ENCODE measurements at regions not wholly inside any gene's neighbourhood (a gene's known extent, or its start where the extent isn't known, plus 50 kb on each side); places are given as distances from the start of the nearest gene placed in this dataset.
"Not testable (repeated sequence)": the region's sequence is repeated elsewhere in the genome, so short reads cannot be mapped to it uniquely, and the experiment has no call there.

- TF ChIP-seq CTCF (IDR thresholded peaks at IDR 0.05; ENCODE audit: low read length); EZH2 (optimal IDR thresholded peaks at IDR 0.05; ENCODE audit: low read depth, low read length): not testable (repeated sequence)
These were observed 231.0 kb downstream of the CHIC2 start for GRCh38 chr4:53833302-53834003.
